A673 (cell line): ENCODE measurements at regions not wholly inside any gene's neighbourhood (a gene's known extent, or its start where the extent isn't known, plus 50 kb on each side); places are given as distances from the start of the nearest gene placed in this dataset.
"Not testable (repeated sequence)": the region's sequence is repeated elsewhere in the genome, so short reads cannot be mapped to it uniquely, and the experiment has no call there.

Source experiments
- CTCF ChIP-seq: fragments of 300-800, 200-600 bp; sonication (generic); conservative IDR thresholded peaks from 2 replicates; pipeline ENCODE4 v1.5.1; 2017; ENCODE audit warnings: low read depth, mild to moderate bottlenecking, antibody characterized with exemption, low read length, moderate library complexity, mixed read lengths
- EZH2 ChIP-seq: fragments of 200-600 bp; sonication (generic); IDR thresholded peaks from 2 replicates; pipeline ENCODE4 v1.6.1; 2017; ENCODE audit warnings: borderline replicate concordance, low read depth, mild to moderate bottlenecking, mixed read lengths, antibody characterized with exemption, low read length; ENCODE audit not compliant: poor library complexity, severe bottlenecking

- TF ChIP-seq CTCF, EZH2: not testable (repeated sequence)
Measured at GRCh38 chr9:64105193-64105592, 1179.8 kb downstream of the FOXD4L5 start.
